ENCODE measurements at regions not wholly inside any gene's neighbourhood (a gene's known extent, or its start where the extent isn't known, plus 50 kb on each side); places are given as distances from the start of the nearest gene placed in this dataset.

DNA sequence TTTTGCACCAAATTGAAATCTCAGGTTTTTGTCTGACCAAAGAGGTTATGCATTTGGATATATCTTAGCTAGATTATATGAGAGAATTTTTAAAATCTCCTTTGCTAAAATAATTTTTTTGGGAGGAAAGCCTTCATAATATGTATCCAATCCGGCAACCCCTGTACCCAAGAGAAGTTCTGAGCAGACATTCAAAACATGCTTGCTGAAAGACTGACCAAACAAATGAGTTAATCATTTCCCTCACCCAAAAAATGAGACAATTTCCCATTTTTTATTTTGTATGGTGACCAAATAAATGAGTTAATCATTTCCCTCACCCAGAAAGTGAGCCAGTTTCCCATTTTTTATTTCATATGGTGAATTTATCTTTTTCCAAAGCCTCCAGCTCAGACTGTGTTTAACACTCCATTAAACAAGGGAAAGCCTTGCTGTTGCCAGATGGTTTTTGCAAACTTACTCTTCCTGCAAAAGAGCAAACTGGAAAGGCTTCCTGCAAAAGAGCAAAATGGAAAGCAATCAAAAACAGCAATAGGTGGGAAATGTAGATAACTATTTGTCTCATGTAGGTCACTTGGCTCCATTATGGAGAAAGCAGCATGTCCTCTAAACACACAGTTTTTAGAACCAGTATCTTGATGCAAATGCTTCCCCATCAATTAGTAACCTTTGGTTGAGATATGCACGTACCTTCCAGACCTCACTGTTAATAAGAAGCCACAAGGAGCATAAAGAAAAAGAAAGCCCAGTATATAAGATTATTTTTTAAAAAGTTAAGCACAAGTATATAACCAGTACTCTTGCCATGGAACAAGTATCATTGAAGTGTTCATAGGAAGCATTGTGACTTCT, 78.4 kb upstream of the OSTN start:
- Histone ChIP-seq H3K18ac (ENCODE audit: insufficient read length, low read depth, low read length) (no peak overlapping the region), H3K23ac (ENCODE audit: insufficient read length, low read depth, low read length) (no peak overlapping the region), H4K8ac (replicated peaks; ENCODE audit: insufficient read length, low read depth, low read length) (no peak overlapping the region), H4K91ac (ENCODE audit: insufficient read length, low read depth, low read length) (no peak overlapping the region), H2AFZ (ENCODE audit: low read length) (no peak overlapping the region), H2BK5ac (ENCODE audit: insufficient read length, low read length) (no peak overlapping the region), H3K27me3 (ENCODE audit: insufficient read depth, low read length) (no peaks in the 10 kb centered on the region), H3K4me1 (ENCODE audit: insufficient read depth, low read length) (no peaks in the 10 kb centered on the region), H3K9ac (ENCODE audit: extremely low read depth, insufficient read length, low read length) (no peak overlapping the region), H3K14ac (ENCODE audit: insufficient read depth, low read length) (no peak overlapping the region), H3K23me2 (ENCODE audit: insufficient read length, low read depth, low read length, poor library complexity, severe bottlenecking) (no peaks in the 10 kb centered on the region), H2BK15ac (ENCODE audit: low read depth, low read length) (no peak overlapping the region), H2BK120ac (ENCODE audit: low read depth, low read length, poor library complexity, severe bottlenecking) (no peak overlapping the region), H3K27ac (ENCODE audit: insufficient read length, low read depth, low read length) (no peak overlapping the region), H2BK12ac (ENCODE audit: insufficient read length, low read depth, low read length) (no peak overlapping the region), H2BK20ac (ENCODE audit: low read depth, low read length, poor library complexity, severe bottlenecking) (no peak overlapping the region), H3K79me1 (ENCODE audit: insufficient read depth, low read depth, low read length, poor library complexity, severe bottlenecking) (no peaks in the 10 kb centered on the region), H3K4ac (ENCODE audit: low read depth, low read length) (no peak overlapping the region), H2AK5ac (ENCODE audit: insufficient read length, low read length) (no peak overlapping the region), H3K79me2 (ENCODE audit: insufficient read depth, low read length) (no peaks in the 10 kb centered on the region), H4K20me1 (ENCODE audit: control insufficient read depth, insufficient read depth, insufficient read length) (no peaks in the 10 kb centered on the region), H3T11ph (ENCODE audit: low read length) (no peak overlapping the region), H3K56ac (ENCODE audit: insufficient read length, low read depth, low read length) (no peak overlapping the region), H4K5ac (ENCODE audit: insufficient read length, low read depth, low read length) (no peak overlapping the region), H3K4me2 (ENCODE audit: insufficient read depth, insufficient read length, low read length) (no peak overlapping the region), H3K9me3 (ENCODE audit: control insufficient read depth, low read depth, low read length) (no peaks in the 10 kb centered on the region)
- Mint-ChIP-seq H3K36me3 (ENCODE audit: insufficient read depth in 1 of 3, low read depth in 3 of 3) (peaks cover 0 to 5% (median 2%) of the 10 kb centered on the region in 3 experiments; a peak in 3 of 7 replicates), H3K9me3 (peaks cover 0 to 2% of the 10 kb centered on the region in 2 experiments; a peak in 1 of 5 replicates), H3K27me3 (ENCODE audit: low read depth) (no peaks in the 10 kb centered on the region), H3K4me3 (no peak overlapping the region), H3K27ac (no peak overlapping the region), H3K4me1 (no peaks in the 10 kb centered on the region)
- TF ChIP-seq, protein P1, sequence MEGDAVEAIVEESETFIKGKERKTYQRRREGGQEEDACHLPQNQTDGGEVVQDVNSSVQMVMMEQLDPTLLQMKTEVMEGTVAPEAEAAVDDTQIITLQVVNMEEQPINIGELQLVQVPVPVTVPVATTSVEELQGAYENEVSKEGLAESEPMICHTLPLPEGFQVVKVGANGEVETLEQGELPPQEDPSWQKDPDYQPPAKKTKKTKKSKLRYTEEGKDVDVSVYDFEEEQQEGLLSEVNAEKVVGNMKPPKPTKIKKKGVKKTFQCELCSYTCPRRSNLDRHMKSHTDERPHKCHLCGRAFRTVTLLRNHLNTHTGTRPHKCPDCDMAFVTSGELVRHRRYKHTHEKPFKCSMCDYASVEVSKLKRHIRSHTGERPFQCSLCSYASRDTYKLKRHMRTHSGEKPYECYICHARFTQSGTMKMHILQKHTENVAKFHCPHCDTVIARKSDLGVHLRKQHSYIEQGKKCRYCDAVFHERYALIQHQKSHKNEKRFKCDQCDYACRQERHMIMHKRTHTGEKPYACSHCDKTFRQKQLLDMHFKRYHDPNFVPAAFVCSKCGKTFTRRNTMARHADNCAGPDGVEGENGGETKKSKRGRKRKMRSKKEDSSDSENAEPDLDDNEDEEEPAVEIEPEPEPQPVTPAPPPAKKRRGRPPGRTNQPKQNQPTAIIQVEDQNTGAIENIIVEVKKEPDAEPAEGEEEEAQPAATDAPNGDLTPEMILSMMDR (conservative IDR thresholded peaks at IDR 0.05), result no peak
- DNase-seq, result no peak
- no CpG with 5 or more reads among the region's 2 CpGs for WGBS (ENCODE audit: extremely low coverage, insufficient read length, low lambda C conversion rate)

Measured in H9 (cell line).